ENCODE measurements at regions not wholly inside any gene's neighbourhood (a gene's known extent, or its start where the extent isn't known, plus 50 kb on each side); places are given as distances from the start of the nearest gene placed in this dataset.

DNA sequence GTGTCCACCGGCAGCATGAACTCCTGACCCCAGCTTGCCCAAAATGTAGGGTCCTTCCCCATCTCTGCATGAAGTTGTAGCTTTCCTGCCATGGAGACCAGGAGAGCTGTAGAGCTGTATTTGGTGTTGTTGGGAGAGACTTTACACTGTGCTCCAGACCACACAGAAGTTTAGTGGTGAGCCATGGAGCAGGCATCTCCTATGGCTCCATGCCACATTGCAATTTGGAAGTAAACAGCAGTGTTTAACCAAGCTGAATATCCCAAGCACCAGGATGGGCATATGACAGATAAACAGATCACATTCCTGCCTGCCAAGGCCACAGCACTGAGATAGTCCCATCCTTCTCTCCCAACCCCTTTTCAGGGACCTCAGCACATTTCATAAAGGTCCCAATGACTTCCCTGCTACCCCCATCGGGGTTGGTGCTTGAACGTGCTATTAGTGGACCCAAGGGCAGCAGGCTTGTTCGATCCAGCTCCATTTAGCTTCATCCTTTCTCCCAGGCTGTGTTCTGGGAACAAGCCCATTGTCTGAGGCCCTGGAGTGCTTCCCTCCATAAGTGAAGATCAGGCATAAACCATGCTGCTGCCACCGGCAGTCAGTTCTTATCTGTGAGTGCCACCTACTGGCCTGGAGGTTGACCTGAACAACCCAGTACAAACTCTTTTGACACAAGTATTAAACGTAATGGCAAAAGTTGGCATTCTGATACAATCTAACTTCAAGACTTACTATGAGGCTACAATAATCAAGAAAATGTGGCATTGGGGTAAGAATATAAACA, 172.3 kb upstream of the ATXN7L3B start:
- TF ChIP-seq EP300 (IDR thresholded peaks at IDR 0.05): no peak
- TF ChIP-seq, protein P1, sequence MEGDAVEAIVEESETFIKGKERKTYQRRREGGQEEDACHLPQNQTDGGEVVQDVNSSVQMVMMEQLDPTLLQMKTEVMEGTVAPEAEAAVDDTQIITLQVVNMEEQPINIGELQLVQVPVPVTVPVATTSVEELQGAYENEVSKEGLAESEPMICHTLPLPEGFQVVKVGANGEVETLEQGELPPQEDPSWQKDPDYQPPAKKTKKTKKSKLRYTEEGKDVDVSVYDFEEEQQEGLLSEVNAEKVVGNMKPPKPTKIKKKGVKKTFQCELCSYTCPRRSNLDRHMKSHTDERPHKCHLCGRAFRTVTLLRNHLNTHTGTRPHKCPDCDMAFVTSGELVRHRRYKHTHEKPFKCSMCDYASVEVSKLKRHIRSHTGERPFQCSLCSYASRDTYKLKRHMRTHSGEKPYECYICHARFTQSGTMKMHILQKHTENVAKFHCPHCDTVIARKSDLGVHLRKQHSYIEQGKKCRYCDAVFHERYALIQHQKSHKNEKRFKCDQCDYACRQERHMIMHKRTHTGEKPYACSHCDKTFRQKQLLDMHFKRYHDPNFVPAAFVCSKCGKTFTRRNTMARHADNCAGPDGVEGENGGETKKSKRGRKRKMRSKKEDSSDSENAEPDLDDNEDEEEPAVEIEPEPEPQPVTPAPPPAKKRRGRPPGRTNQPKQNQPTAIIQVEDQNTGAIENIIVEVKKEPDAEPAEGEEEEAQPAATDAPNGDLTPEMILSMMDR (IDR thresholded peaks at IDR 0.05): peak in 1 of 6 experiments; percentile 8
- TF ChIP-seq POLR2AphosphoS5 (IDR thresholded peaks at IDR 0.05): no peak
- no peak for TF ChIP-seq POLR2A (IDR thresholded peaks at IDR 0.05)
- no peaks in the 10 kb centered on the region for H3K27me3 ChIP-seq
- WGBS, 2 donors: 78 to 81% methylated on average over 5 to 6 of the region's 6 CpGs
- ATAC-seq (ENCODE audit: low FRiP score in 2 of 2): peak in 1 of 2 donors; percentile 51
- no peaks in the 10 kb centered on the region for H3K9me3 ChIP-seq
- H3K27ac ChIP-seq: no peak overlapping the region
- no peaks in the 10 kb centered on the region for H3K36me3 ChIP-seq
- H3K4me1 ChIP-seq: no peaks in the 10 kb centered on the region
- no peak overlapping the region for H3K4me3 ChIP-seq
- no peak for DNase-seq

DNA sequence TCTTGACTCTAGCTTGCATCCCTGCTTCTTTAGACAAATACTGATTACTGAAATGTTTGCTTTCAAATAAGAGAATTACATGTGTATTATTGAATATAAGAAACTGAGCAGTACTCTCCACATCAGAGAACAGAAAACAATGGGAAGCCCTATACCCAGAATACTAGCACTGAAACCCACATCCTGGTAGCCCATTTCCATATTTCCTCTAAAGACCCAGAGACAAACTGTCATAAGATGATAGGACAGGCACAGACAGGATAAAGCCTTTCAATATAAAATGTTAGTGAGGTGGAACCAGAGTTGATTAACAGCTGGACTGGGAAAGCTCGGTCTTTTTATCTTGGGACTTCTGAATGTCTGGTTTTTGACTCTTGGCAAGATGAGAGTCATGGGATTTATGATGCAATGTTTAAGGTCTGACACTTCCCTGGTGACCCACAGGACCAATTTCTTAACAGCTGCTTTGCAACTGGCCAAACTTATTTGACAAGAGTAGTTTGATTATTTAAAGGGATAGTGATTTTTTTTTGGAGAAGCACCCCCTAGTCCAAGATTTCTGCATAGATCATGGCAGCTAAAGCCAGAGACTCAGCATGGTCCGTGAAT, 166.9 kb upstream of the ATXN7L3B start:
- H3K4me3 ChIP-seq: no peak overlapping the region
- H3K27me3 ChIP-seq: no peaks in the 10 kb centered on the region
- H3K36me3 ChIP-seq: no peaks in the 10 kb centered on the region
- WGBS, 2 donors: 72 to 74% methylated on average over 2 of the region's 2 CpGs
- no peaks in the 10 kb centered on the region for H3K4me1 ChIP-seq
- no peak for TF ChIP-seq POLR2AphosphoS5 (IDR thresholded peaks at IDR 0.05)
- no peak for TF ChIP-seq EP300 (IDR thresholded peaks at IDR 0.05)
- no peak for TF ChIP-seq POLR2A (IDR thresholded peaks at IDR 0.05)
- TF ChIP-seq, protein P1 (IDR thresholded peaks at IDR 0.05): no peak
- no peaks in the 10 kb centered on the region for H3K9me3 ChIP-seq
- ATAC-seq (ENCODE audit: low FRiP score in 2 of 2) (no peak), DNase-seq (no peak)
- no peak overlapping the region for H3K27ac ChIP-seq

DNA sequence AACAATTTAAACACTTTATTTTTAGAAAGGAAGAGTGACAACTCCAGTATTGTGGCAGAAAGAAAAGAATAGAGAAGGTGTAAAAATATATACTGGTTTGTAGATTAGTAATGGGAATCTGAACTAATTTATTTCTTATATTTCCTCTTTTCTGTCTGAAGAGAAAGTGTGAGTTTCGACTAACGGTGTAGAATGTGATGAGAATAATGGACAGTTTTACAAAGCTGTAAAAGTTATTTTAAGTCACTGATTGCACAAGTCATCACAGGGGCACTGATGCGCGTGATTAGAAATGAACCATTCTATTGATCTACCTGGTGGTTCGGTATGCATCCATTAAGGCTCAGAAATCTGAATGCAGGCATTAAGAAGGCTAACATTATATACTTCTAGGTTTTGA, 158.5 kb upstream of the ATXN7L3B start:
- DNase-seq: no peak
- ATAC-seq (ENCODE audit: low FRiP score in 2 of 2): no peak

DNA sequence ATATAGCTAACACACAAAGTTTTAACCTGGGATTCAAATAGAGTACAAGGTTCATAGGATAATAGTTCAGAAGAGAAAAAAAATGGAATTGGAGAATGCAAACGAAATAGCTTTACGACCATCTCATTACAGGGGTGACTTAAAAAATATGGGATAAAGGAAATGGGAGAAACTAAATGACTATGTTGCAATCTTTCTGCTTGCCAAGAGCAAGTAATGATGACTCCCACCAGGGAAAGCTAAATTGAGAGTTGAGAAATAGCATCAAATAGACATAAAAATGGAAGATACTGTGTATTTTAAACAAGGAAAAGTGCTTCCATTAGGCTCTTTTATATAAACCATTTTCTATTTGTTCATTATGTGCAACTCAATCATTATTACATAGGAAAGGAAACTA, 155.7 kb upstream of the ATXN7L3B start:
- Histone ChIP-seq H3K4me1 (no peaks in the 10 kb centered on the region), H3K27ac (no peak overlapping the region), H3K36me3 (no peaks in the 10 kb centered on the region), H3K4me3 (no peak overlapping the region), H3K9me3 (peaks cover 0 to 4% (median 0%) of the 10 kb centered on the region in 4 donors), H3K27me3 (no peaks in the 10 kb centered on the region)
- WGBS, 2 donors: 58 to 67% methylated on average over 2 of the region's 2 CpGs
- ATAC-seq (ENCODE audit: low FRiP score in 2 of 2): no peak
- no peak for DNase-seq
- TF ChIP-seq POLR2A (IDR thresholded peaks at IDR 0.05) (no peak), EP300 (IDR thresholded peaks at IDR 0.05) (no peak), POLR2AphosphoS5 (IDR thresholded peaks at IDR 0.05) (no peak)
- TF ChIP-seq, protein P1 (IDR thresholded peaks at IDR 0.05): no peak

More for the DNA sequence above, 158.5 kb upstream of the ATXN7L3B start:
- Histone ChIP-seq H3K27ac (no peak overlapping the region), H3K36me3 (no peaks in the 10 kb centered on the region), H3K27me3 (no peaks in the 10 kb centered on the region), H3K4me1 (no peaks in the 10 kb centered on the region), H3K4me3 (no peak overlapping the region), H3K9me3 (no peaks in the 10 kb centered on the region)
- TF ChIP-seq POLR2AphosphoS5 (IDR thresholded peaks at IDR 0.05) (no peak), POLR2A (IDR thresholded peaks at IDR 0.05) (no peak), EP300 (IDR thresholded peaks at IDR 0.05) (no peak)
- TF ChIP-seq, protein P1 (IDR thresholded peaks at IDR 0.05): no peak
- WGBS, 2 donors: 88 to 90% methylated on average over 5 of the region's 5 CpGs
